AG08396 (cell line): ENCODE measurements at regions not wholly inside any gene's neighbourhood (a gene's known extent, or its start where the extent isn't known, plus 50 kb on each side); places are given as distances from the start of the nearest gene placed in this dataset.

Experiments used
- DNase-seq: peaks from one replicate; pipeline ENCODE4 v3.0.0; 2012; ENCODE audit warnings: low spot score, mixed read lengths

- DNase-seq = no peak
These were observed 233.1 kb downstream of the BCAS1 start for GRCh38 chr20:53837126-53837826.

- DNase-seq = no peak
These were observed 235.6 kb downstream of the BCAS1 start for GRCh38 chr20:53834749-53835148.

GRCh38 chr20:53834062-53834442 is 236.3 kb downstream of the BCAS1 start:
- no peak for DNase-seq

- DNase-seq = no peak
These were observed 236.9 kb downstream of the BCAS1 start for GRCh38 chr20:53833333-53834061.

- DNase-seq = no peak
These were observed 237.9 kb downstream of the BCAS1 start for GRCh38 chr20:53832499-53832898.

- DNase-seq = no peak
These were observed 238.2 kb upstream of the ZNF217 start for GRCh38 chr20:53831812-53832211.

GRCh38 chr20:53831228-53831627 is 237.6 kb upstream of the ZNF217 start:
- DNase-seq = no peak

- peak; percentile 17 for DNase-seq
These were observed 236.3 kb upstream of the ZNF217 start for GRCh38 chr20:53829724-53830521.

GRCh38 chr20:53829255-53829723 is 235.7 kb upstream of the ZNF217 start:
- DNase-seq = peak; percentile 77

GRCh38 chr20:53828682-53829254 is 235.1 kb upstream of the ZNF217 start:
- peak; percentile 72 for DNase-seq

- DNase-seq = peak; percentile 38
These were observed 234.5 kb upstream of the ZNF217 start for GRCh38 chr20:53828088-53828681.

GRCh38 chr20:53827292-53828087 is 233.9 kb upstream of the ZNF217 start:
- DNase-seq = no peak

- DNase-seq = no peak
These were observed 233.1 kb upstream of the ZNF217 start for GRCh38 chr20:53826597-53827291.

- no peak for DNase-seq
These were observed 232.5 kb upstream of the ZNF217 start for GRCh38 chr20:53826090-53826489.

GRCh38 chr20:53825282-53825681 is 231.6 kb upstream of the ZNF217 start:
- no peak for DNase-seq

GRCh38 chr20:53824779-53825178 is 231.1 kb upstream of the ZNF217 start:
- no peak for DNase-seq

GRCh38 chr20:53823121-53823764 is 229.6 kb upstream of the ZNF217 start:
- DNase-seq = no peak

GRCh38 chr20:53822534-53822933 is 228.9 kb upstream of the ZNF217 start:
- DNase-seq = no peak

GRCh38 chr20:53819973-53820451 is 226.4 kb upstream of the ZNF217 start:
- DNase-seq = no peak
